Stomach (tissue), 8 donors: ENCODE measurements at regions not wholly inside any gene's neighbourhood (a gene's known extent, or its start where the extent isn't known, plus 50 kb on each side); places are given as distances from the start of the nearest gene placed in this dataset.
A peak's percentile ranks its signal among the peaks of the same experiment; 100 is the strongest.

ENCODE experiments used
- DNase-seq, 2 donors: peaks; one replicate each; pipeline versions ENCODE4 v3.0.0 to v3.0.0-alpha.2; 2013 to 2019
- H3K27ac ChIP-seq, 5 donors: fragments of 200-600 bp in 4 of 5; sonication (generic) in 4 of 5; one replicate each; pipeline ENCODE4 v1.5.1; 2013 to 2019; ENCODE audit warnings: mild to moderate bottlenecking in 1 of 5, moderate library complexity in 1 of 5
- H3K27me3 ChIP-seq, 3 donors: fragments of 200-600 bp; sonication (generic); one replicate each; pipeline ENCODE4 v1.5.1; 2017 to 2019; ENCODE audit warnings: mixed run types in 1 of 3
- H3K36me3 ChIP-seq, 4 donors: fragments of 200-600 bp; sonication (generic); 1 replicate in 3 of 4; 2 replicates in 1 of 4; pipeline ENCODE4 v1.5.1; 2016 to 2019
- H3K4me1 ChIP-seq, 4 donors: fragments of 200-600 bp; sonication (generic); one replicate each; pipeline ENCODE4 v1.5.1; 2016 to 2019
- H3K4me3 ChIP-seq, 4 donors: fragments of 200-600 bp; sonication (generic) in 3 of 4; one replicate each; pipeline ENCODE4 v1.5.1; 2016 to 2019; ENCODE audit warnings: mild to moderate bottlenecking in 1 of 4
- H3K9me3 ChIP-seq, 4 donors: fragments of 200-600 bp; sonication (generic); one replicate each; pipeline ENCODE4 v1.5.1; 2016 to 2019
- CTCF ChIP-seq, 7 experiments: fragments of 450-650 bp in 4 of 7; fragments of 200-600 bp in 3 of 7; sonication (generic) in 3 of 7; IDR thresholded peaks; one replicate each; pipeline ENCODE4 v1.5.1; 2016 to 2019; ENCODE audit warnings: antibody characterized with exemption in 7 of 7, control low read depth in 2 of 7, mild to moderate bottlenecking in 1 of 7
- EP300 ChIP-seq: sonication (generic); formaldehyde crosslinking; IDR thresholded peaks from one replicate; pipeline ENCODE4 v1.6.1; 2017; ENCODE audit warnings: antibody characterized with exemption
- POLR2A ChIP-seq, 4 donors: fragments of 450-650 bp; IDR thresholded peaks; one replicate each; pipeline ENCODE4 v1.6.1; 2016; ENCODE audit warnings: antibody characterized with exemption in 4 of 4, control low read depth in 2 of 4, mild to moderate bottlenecking in 1 of 4, moderate library complexity in 1 of 4
- POLR2AphosphoS5 ChIP-seq, 3 donors: sonication (generic); formaldehyde crosslinking; IDR thresholded peaks; one replicate each; pipeline ENCODE4 v1.6.1; 2016; ENCODE audit warnings: antibody characterized with exemption in 3 of 3
- WGBS, 5 donors: extraction: QIAGEN DNeasy Blood & Tissue Kit in 3 of 5; methylation state at CpG; one replicate each; pipeline versions ENCODE4 v1.1.5 to v1.1.7; 2013 to 2018; 5-methylcytosine and 5-hydroxymethylcytosine counted together
- intact Hi-C: fragments of 100-400 bp; cut with DNase I; formaldehyde crosslinking; loops from one replicate; pipeline ENCODE4 v1.15.1; 2023; ENCODE audit warnings: low total_unique reads
- donor health status: healthy with polysubstance abuse.
- donor health status: Bipolar disorder and iron deficiency.
- donor health status: healthy.

GRCh38 chr1:222896630-222897526, 82.0 kb downstream of the DISP1 start:
- DNase-seq, result no peak
- H3K4me1 ChIP-seq, result peaks cover 0 to 21% (median 10%) of the 10 kb centered on the region in 4 donors
- TF ChIP-seq EP300, result no peak
- H3K36me3 ChIP-seq, result peaks cover 0 to 6% (median 2%) of the 10 kb centered on the region in 4 donors
- no peaks in the 10 kb centered on the region for H3K27me3 ChIP-seq
- H3K4me3 ChIP-seq, result no peak overlapping the region
- WGBS, 5 donors, result 68 to 83% (median 72%) methylated on average over 3 of the region's 3 CpGs
- H3K27ac ChIP-seq, result peak overlapping the region in 1 of 5 donors; percentile 4
- intact Hi-C loops, result no loop called here
- H3K9me3 ChIP-seq, result no peaks in the 10 kb centered on the region

GRCh38 chr1:222897527-222898190, 82.8 kb downstream of the DISP1 start:
- 29 to 44% (median 32%) methylated on average over 4 of the region's 4 CpGs for WGBS, 5 donors
- DNase-seq, result peak in 1 of 2 donors; percentile 33
- no peaks in the 10 kb centered on the region for H3K27me3 ChIP-seq
- TF ChIP-seq EP300 (no peak), POLR2AphosphoS5 (IDR thresholded peaks at IDR 0.05) (no peak), POLR2A (IDR thresholded peaks at IDR 0.05) (no peak), CTCF (IDR thresholded peaks at IDR 0.05) (no peak)
- intact Hi-C loops, result no loop called here
- H3K36me3 ChIP-seq, result peaks cover 0 to 6% (median 2%) of the 10 kb centered on the region in 4 donors
- H3K4me1 ChIP-seq, result peaks cover 0 to 21% (median 10%) of the 10 kb centered on the region in 4 donors
- H3K27ac ChIP-seq, result peak overlapping the region in 1 of 5 donors; percentile 4
- no peaks in the 10 kb centered on the region for H3K9me3 ChIP-seq
- H3K4me3 ChIP-seq, result peak overlapping the region in 2 of 4 donors; percentile 0 to 15

GRCh38 chr1:222898191-222898527, 83.3 kb downstream of the DISP1 start:
- peaks cover 0 to 21% (median 10%) of the 10 kb centered on the region in 4 donors for H3K4me1 ChIP-seq
- DNase-seq, result no peak
- peaks cover 0 to 6% (median 2%) of the 10 kb centered on the region in 4 donors for H3K36me3 ChIP-seq
- no peaks in the 10 kb centered on the region for H3K9me3 ChIP-seq
- H3K4me3 ChIP-seq, result peak overlapping the region in 2 of 4 donors; percentile 0 to 15
- TF ChIP-seq POLR2AphosphoS5 (IDR thresholded peaks at IDR 0.05) (no peak), CTCF (IDR thresholded peaks at IDR 0.05) (no peak), EP300 (no peak), POLR2A (IDR thresholded peaks at IDR 0.05) (no peak)
- H3K27ac ChIP-seq, result peak overlapping the region in 1 of 5 donors; percentile 4
- H3K27me3 ChIP-seq, result no peaks in the 10 kb centered on the region
- 26 to 48% (median 29%) methylated on average over 1 of the region's 1 CpG for WGBS, 5 donors
- intact Hi-C loops, result no loop called here

- TF ChIP-seq POLR2A (IDR thresholded peaks at IDR 0.05) (no peak), EP300 (no peak), CTCF (IDR thresholded peaks at IDR 0.05) (no peak), POLR2AphosphoS5 (IDR thresholded peaks at IDR 0.05) (no peak)
- Histone ChIP-seq H3K9me3 (no peaks in the 10 kb centered on the region), H3K4me3 (no peak overlapping the region), H3K27ac (no peak overlapping the region), H3K4me1 (peaks cover 0 to 21% (median 10%) of the 10 kb centered on the region in 4 donors), H3K27me3 (no peaks in the 10 kb centered on the region), H3K36me3 (no peaks in the 10 kb centered on the region)
- intact Hi-C loops, result no loop called here
- no peak for DNase-seq
- 84 to 96% (median 90%) methylated on average over 4 of the region's 4 CpGs for WGBS, 5 donors
Observed at GRCh38 chr1:222899471-222899870, 84.6 kb downstream of the DISP1 start.
